Stromal cell of bone marrow (primary cell): ENCODE measurements at regions not wholly inside any gene's neighbourhood (a gene's known extent, or its start where the extent isn't known, plus 50 kb on each side); places are given as distances from the start of the nearest gene placed in this dataset.
"Not testable (repeated sequence)": the region's sequence is repeated elsewhere in the genome, so short reads cannot be mapped to it uniquely, and the experiment has no call there.

ENCODE experiments used
- DNase-seq: peaks from one replicate; pipeline ENCODE4 v3.0.0-alpha.2; 2012; ENCODE audit warnings: low read depth

GRCh38 chr4:71841336-71841735 is 57.5 kb upstream of the GC start:
- no peak for DNase-seq

GRCh38 chr4:71847300-71847699 is 63.4 kb upstream of the GC start:
- no peak for DNase-seq

- DNase-seq, result no peak
These were observed 72.1 kb upstream of the GC start for GRCh38 chr4:71855944-71856343.

- DNase-seq, result no peak
These were observed 74.0 kb upstream of the GC start for GRCh38 chr4:71857713-71858451.

- no peak for DNase-seq
These were observed 76.8 kb upstream of the GC start for GRCh38 chr4:71860643-71861042.

GRCh38 chr4:71862315-71862714 is 78.4 kb upstream of the GC start:
- DNase-seq, result no peak

GRCh38 chr4:71863457-71863856 is 79.6 kb upstream of the GC start:
- DNase-seq, result no peak

GRCh38 chr4:71864380-71864779 is 80.5 kb upstream of the GC start:
- DNase-seq, result no peak

GRCh38 chr4:71866212-71866885 is 82.5 kb upstream of the GC start:
- DNase-seq, result no peak

GRCh38 chr4:71867598-71867997 is 83.7 kb upstream of the GC start:
- DNase-seq, result no peak

- no peak for DNase-seq
These were observed 86.6 kb upstream of the GC start for GRCh38 chr4:71870456-71870855.

GRCh38 chr4:71872221-71872620 is 88.3 kb upstream of the GC start:
- no peak for DNase-seq

- DNase-seq, result no peak
These were observed 89.0 kb upstream of the GC start for GRCh38 chr4:71872767-71873415.

GRCh38 chr4:71878376-71878775 is 94.5 kb upstream of the GC start:
- DNase-seq, result no peak

- DNase-seq, result no peak
These were observed 98.4 kb upstream of the GC start for GRCh38 chr4:71882113-71882841.

GRCh38 chr4:71900366-71900765 is 116.5 kb upstream of the GC start:
- not testable (repeated sequence) for DNase-seq

- DNase-seq, result not testable (repeated sequence)
These were observed 121.7 kb upstream of the GC start for GRCh38 chr4:71905594-71905993.

GRCh38 chr4:71906096-71906495 is 122.2 kb upstream of the GC start:
- DNase-seq, result no peak

GRCh38 chr4:71907071-71907470 is 123.2 kb upstream of the GC start:
- DNase-seq, result no peak

- DNase-seq, result no peak
These were observed 123.9 kb upstream of the GC start for GRCh38 chr4:71907782-71908181.

GRCh38 chr4:71913275-71913674 is 118.5 kb upstream of the NPFFR2 start:
- no peak for DNase-seq

GRCh38 chr4:71923070-71923469 is 108.7 kb upstream of the NPFFR2 start:
- DNase-seq, result no peak

GRCh38 chr4:71930459-71930858 is 101.3 kb upstream of the NPFFR2 start:
- DNase-seq, result no peak
